ENCODE measurements at regions not wholly inside any gene's neighbourhood (a gene's known extent, or its start where the extent isn't known, plus 50 kb on each side); places are given as distances from the start of the nearest gene placed in this dataset.

DNA sequence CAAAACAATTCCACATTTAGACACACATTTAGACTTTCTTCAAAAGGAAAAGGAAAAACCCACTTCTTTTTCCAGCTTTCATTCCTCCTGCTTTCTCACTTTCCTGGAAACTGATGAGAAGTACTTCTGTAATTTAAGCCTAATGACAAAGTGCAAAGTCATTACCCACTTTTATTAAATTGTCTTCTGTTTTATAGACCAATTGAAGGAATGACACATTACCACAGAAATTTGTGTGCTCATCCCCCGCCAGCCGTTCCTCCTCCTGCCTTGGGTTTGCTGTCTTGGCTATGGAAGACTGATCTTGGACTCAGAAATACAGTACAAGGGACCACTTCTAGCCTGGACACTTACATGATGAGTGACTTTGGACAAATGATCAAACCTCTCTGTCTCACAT, 717.8 kb downstream of the SORCS3 start:
- no peak overlapping the region for H3K4me3 ChIP-seq
- H3K36me3 ChIP-seq, result no peaks in the 10 kb centered on the region
- H3K27ac ChIP-seq, result no peak overlapping the region
- intact Hi-C loops (cut with DNase I), result no loop called here
- H3K27me3 ChIP-seq, result no peaks in the 10 kb centered on the region
- 72% methylated on average over 2 of the region's 2 CpGs for WGBS (ENCODE audit: insufficient coverage, low coverage, low lambda C conversion rate, missing lambda C conversion rate)
- no peaks in the 10 kb centered on the region for H3K9me3 ChIP-seq
- DNase-seq, result no peak
- H3K4me1 ChIP-seq, result no peaks in the 10 kb centered on the region
- TF ChIP-seq, protein P1, sequence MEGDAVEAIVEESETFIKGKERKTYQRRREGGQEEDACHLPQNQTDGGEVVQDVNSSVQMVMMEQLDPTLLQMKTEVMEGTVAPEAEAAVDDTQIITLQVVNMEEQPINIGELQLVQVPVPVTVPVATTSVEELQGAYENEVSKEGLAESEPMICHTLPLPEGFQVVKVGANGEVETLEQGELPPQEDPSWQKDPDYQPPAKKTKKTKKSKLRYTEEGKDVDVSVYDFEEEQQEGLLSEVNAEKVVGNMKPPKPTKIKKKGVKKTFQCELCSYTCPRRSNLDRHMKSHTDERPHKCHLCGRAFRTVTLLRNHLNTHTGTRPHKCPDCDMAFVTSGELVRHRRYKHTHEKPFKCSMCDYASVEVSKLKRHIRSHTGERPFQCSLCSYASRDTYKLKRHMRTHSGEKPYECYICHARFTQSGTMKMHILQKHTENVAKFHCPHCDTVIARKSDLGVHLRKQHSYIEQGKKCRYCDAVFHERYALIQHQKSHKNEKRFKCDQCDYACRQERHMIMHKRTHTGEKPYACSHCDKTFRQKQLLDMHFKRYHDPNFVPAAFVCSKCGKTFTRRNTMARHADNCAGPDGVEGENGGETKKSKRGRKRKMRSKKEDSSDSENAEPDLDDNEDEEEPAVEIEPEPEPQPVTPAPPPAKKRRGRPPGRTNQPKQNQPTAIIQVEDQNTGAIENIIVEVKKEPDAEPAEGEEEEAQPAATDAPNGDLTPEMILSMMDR (IDR thresholded peaks at IDR 0.05), result no peak
- TF ChIP-seq POLR2A (IDR thresholded peaks at IDR 0.05), result no peak
- no peak for ATAC-seq

DNA sequence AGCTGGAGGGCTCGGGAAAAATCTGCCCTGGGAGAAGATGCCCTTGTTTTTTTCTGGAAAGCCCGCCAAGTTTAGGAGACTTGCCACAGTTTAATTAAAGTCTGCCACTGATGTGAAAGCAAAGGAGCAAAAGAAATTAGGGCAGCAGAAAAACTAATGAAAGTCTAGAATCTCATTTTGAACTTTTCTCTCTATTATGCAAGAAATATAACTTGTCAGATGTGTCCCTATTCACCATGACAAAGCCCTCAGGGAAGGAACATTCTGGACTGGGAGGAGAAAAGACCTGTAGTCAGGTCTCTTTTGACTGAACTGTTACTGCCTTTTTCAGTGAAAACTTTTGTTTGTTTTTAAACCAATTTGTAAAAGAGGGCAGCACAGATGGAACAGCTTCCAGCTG, 715.5 kb downstream of the SORCS3 start:
- no peaks in the 10 kb centered on the region for H3K9me3 ChIP-seq
- H3K4me3 ChIP-seq, result no peak overlapping the region
- H3K27me3 ChIP-seq, result no peaks in the 10 kb centered on the region
- H3K27ac ChIP-seq, result no peak overlapping the region
- no peak for TF ChIP-seq POLR2A (IDR thresholded peaks at IDR 0.05)
- TF ChIP-seq, protein P1 (IDR thresholded peaks at IDR 0.05), result no peak
- no peaks in the 10 kb centered on the region for H3K36me3 ChIP-seq
- no peak for ATAC-seq
- no peak for DNase-seq
- H3K4me1 ChIP-seq, result no peaks in the 10 kb centered on the region
- intact Hi-C loops (cut with DNase I), result no loop called here
- WGBS (ENCODE audit: insufficient coverage, low coverage, low lambda C conversion rate, missing lambda C conversion rate), result 21% methylated on average over 2 of the region's 2 CpGs

DNA sequence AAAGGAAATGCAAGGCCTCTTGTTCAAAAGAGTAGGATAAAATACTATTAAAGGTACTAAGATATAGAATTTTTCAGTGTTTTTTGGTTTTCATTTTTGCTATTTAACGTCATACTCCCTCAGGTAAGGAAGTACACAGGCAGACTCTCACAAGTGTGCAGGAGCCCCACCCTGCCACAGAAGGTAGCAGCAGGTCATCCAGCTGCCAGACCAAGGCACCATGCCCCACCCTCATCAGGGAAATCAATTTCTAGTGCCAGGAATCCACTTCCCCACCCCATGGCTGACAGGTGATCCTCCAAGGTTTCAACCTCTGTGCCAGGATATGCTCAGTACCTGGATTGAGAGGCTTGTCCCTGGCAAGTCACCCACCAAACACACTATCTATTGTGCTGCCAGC, 712.9 kb downstream of the SORCS3 start:
- ATAC-seq, result no peak
- DNase-seq, result no peak
- Histone ChIP-seq H3K36me3 (no peaks in the 10 kb centered on the region), H3K4me1 (no peaks in the 10 kb centered on the region), H3K9me3 (no peaks in the 10 kb centered on the region), H3K27ac (no peak overlapping the region), H3K27me3 (no peaks in the 10 kb centered on the region), H3K4me3 (no peak overlapping the region)
- TF ChIP-seq POLR2A (IDR thresholded peaks at IDR 0.05), result no peak
- TF ChIP-seq, protein P1 (IDR thresholded peaks at IDR 0.05), result no peak
- 67% methylated on average over 1 of the region's 1 CpG for WGBS (ENCODE audit: insufficient coverage, low coverage, low lambda C conversion rate, missing lambda C conversion rate)
- intact Hi-C loops (cut with DNase I), result no loop called here

DNA sequence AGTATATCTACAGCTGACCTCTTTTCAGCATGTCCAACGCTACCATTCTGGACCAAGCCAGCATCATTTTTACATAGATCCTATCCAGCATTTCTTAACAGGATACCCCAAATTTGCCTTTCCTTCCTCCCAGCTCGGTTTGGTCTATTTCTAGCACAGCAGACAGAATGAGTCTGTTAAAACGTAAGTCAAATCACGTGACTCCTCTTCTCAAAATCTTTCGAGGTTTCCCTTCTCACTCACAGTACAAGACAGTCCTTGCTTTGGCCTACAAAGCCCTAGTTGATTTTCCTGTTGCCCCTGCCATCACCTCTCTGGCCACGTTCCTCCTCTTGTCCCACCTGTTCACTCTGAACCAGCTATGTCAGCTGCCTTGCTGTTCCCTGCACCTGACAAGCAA, 711.7 kb downstream of the SORCS3 start:
- H3K27me3 ChIP-seq, result no peaks in the 10 kb centered on the region
- no peaks in the 10 kb centered on the region for H3K9me3 ChIP-seq
- no peak overlapping the region for H3K4me3 ChIP-seq
- ATAC-seq (no peak), DNase-seq (no peak)
- intact Hi-C loops (cut with DNase I), result no loop called here
- no peaks in the 10 kb centered on the region for H3K4me1 ChIP-seq
- no peak for TF ChIP-seq POLR2A (IDR thresholded peaks at IDR 0.05)
- TF ChIP-seq, protein P1 (IDR thresholded peaks at IDR 0.05), result no peak
- 41% methylated on average over 6 of the region's 6 CpGs for WGBS (ENCODE audit: insufficient coverage, low coverage, low lambda C conversion rate, missing lambda C conversion rate)
- no peak overlapping the region for H3K27ac ChIP-seq
- no peaks in the 10 kb centered on the region for H3K36me3 ChIP-seq

DNA sequence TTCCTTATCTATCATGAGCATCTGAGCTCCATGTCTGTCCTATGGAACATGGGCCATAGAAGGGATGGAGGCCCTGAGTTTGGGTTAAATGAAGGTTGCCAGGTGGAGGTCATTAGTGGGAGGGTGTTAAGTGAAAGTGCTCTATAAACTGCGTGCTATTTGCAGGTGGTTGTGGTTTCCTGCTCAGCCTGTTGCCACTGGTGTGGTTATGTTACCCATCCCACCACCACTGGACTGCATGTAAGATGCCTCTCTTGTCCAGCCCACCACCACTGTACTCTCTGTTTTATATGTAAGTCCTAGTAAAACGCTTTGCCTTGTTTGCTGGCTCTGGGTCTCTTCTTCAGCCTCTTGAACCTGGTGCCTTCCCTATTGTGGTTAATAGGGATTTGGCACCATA, 711.2 kb downstream of the SORCS3 start:
- H3K27me3 ChIP-seq, result no peaks in the 10 kb centered on the region
- intact Hi-C loops (cut with DNase I), result no loop called here
- ATAC-seq (no peak), DNase-seq (no peak)
- no peaks in the 10 kb centered on the region for H3K9me3 ChIP-seq
- H3K4me3 ChIP-seq, result no peak overlapping the region
- WGBS (ENCODE audit: insufficient coverage, low coverage, low lambda C conversion rate, missing lambda C conversion rate), result 43% methylated on average over 1 of the region's 2 CpGs
- no peaks in the 10 kb centered on the region for H3K36me3 ChIP-seq
- H3K27ac ChIP-seq, result no peak overlapping the region
- no peaks in the 10 kb centered on the region for H3K4me1 ChIP-seq
- TF ChIP-seq, protein P1 (IDR thresholded peaks at IDR 0.05), result no peak
- no peak for TF ChIP-seq POLR2A (IDR thresholded peaks at IDR 0.05)

All from right lobe of liver (tissue), 6 donors.